ENCODE measurements at regions not wholly inside any gene's neighbourhood (a gene's known extent, or its start where the extent isn't known, plus 50 kb on each side); places are given as distances from the start of the nearest gene placed in this dataset.

- no peak for FAIRE-seq
Observed at GRCh38 chr3:99430348-99431134, 207.9 kb upstream of the COL8A1 start.

DNA sequence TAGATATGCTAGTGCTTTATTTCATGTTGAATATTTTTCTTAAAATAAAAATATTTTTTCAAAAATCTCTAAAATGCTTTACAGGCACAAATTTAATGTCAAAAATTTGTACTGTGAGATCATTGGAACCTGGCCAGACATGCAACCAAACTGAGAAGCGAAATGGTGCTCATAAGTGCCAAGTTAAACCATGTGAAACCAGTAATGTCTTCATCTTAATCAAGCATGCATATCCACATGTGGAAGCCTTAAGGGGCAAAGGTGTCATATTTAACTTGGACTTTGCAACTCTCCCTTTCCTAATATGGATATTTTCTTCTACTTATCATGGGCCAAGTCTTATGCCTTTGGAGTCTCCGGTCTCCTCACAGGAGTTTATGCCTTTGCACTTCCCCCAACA, 208.9 kb upstream of the COL8A1 start:
- no peak for FAIRE-seq

GRCh38 chr3:99425930-99426329, 212.5 kb upstream of the COL8A1 start:
- no peak for FAIRE-seq

DNA sequence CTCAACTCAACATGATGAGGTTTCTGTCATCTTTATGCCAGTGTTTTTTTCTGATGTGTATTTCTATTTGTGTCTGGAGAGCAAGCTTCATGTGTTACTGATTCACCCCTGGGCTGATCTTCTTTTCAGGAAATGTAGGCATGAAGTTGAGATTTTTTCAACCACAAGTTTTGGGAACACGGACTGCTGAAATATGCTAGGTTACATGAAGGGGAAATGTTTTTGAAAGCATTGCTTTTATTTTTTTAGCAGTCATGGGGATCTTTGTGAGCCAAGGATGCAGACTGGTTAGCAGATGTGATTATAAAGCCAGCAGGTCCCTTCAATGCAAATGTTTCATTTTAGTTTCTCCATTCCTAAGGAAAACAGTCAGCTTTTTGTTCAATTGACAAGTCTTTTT, 219.3 kb upstream of the COL8A1 start:
- FAIRE-seq, result no peak

- no peak for FAIRE-seq
Observed at GRCh38 chr3:99418709-99419108, 219.7 kb upstream of the COL8A1 start.

- FAIRE-seq, result no peak
Observed at GRCh38 chr3:99418209-99418635, 220.2 kb upstream of the COL8A1 start.

DNA sequence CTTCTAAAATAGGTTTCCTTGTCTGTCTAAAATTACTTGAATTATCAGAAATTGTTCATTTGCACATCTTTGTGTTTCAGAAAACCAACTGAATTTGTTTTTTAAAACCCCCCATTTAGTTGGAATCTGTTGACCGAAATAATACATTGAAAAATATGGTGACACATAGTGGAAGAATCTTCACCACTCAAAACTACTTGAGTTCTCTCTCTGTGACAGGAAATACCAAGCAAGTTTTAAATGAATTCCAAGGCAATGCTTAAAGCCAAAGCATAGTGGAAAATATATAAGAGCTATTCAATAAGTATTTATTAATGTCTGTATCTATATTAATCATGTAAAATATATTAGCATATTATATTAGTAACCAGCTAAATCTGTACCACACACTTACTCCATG, 224.9 kb upstream of the COL8A1 start:
- no peak for FAIRE-seq

DNA sequence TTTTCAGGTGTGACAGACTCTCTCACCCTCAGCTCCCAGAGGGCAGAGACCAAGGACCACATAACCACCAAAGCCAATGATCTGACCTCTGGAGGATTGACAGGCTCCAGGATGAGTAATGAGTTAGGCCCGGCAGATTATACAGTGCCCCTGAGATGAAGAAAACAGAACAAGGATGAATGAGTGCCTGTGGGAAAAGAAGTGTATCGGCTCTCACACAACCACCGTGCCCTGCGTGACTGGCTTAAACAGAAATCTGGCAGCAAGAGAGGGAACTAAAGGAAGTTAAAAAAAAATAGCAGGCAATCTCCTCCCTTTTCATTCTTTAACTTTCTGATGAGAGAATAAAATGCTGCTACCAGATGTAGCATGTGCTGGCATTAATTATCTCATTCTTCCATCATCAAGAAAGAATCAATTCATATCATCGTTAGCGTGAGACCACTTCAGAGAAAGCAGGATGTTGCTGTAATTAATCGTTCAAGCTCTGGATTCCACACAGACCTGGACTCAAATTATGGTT, 227.5 kb upstream of the COL8A1 start:
- FAIRE-seq, result no peak

- FAIRE-seq, result no peak
Observed at GRCh38 chr3:99409961-99410360, 228.4 kb upstream of the COL8A1 start.

GRCh38 chr3:99407257-99407656, 231.1 kb upstream of the COL8A1 start:
- no peak for FAIRE-seq

DNA sequence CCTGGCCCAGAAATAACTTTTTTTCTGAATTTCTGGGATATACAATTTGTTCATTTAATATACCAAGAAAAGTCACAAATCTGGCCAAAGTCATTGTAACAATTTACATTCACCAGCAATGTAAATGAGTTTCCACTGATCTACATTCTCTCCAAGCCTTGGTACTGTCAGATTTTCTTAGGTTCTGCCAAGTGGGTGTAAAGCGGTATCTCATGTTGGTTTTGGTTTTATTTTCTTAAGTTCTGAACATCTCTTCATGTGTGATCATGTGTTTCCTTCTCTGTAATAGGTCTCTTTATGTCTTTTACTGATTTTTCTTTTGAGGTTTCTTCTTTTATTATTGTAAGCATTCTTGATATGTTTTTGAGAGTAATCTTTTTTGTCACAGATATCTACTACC, 235.6 kb upstream of the COL8A1 start:
- FAIRE-seq, result no peak

- no peak for FAIRE-seq
Observed at GRCh38 chr3:99400352-99400751, 238.0 kb upstream of the COL8A1 start.

GRCh38 chr3:99396651-99397275, 241.6 kb upstream of the COL8A1 start:
- no peak for FAIRE-seq

- FAIRE-seq, result no peak
Observed at GRCh38 chr3:99394831-99395778, 243.3 kb upstream of the COL8A1 start.

- no peak for FAIRE-seq
Observed at GRCh38 chr3:99393961-99394360, 244.4 kb upstream of the COL8A1 start.

DNA sequence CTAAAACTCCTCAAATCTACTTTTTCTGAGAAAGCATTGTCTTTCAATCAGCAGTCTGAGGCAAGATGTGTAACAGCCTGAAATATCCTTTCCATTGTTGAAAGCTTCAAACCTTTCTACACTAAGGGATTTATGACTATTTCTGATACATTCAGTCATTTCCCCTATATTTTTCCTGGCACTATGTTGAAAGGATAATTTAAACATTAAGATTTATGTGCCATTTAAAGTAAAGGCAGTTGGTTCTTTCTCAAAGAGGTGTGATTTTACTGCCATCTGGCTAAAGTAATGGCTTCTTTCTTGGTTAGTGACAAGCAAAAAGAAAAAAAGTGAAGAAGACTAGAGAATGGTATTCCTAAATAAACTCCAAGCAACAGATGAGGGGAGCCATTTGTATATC, 249.6 kb upstream of the COL8A1 start:
- FAIRE-seq, result no peak

DNA sequence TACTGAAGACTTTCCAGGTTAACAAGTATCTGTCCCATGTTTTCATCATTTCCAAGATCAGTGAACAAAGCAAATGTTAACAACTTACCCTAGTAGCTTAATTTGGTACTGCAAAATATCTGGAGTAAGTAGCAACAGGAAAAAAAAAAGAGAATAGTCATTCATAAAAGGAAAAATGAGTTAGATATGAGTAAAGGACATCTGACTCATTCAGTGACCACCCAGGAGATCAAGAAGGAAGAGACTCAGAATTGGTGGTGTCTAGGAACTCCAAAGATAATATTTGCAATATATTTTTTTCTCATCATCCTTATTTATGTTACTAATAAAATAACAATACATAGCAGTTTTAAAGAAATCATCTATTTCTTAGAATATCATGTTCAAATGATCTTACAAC, 253.8 kb upstream of the COL8A1 start:
- no peak for FAIRE-seq

DNA sequence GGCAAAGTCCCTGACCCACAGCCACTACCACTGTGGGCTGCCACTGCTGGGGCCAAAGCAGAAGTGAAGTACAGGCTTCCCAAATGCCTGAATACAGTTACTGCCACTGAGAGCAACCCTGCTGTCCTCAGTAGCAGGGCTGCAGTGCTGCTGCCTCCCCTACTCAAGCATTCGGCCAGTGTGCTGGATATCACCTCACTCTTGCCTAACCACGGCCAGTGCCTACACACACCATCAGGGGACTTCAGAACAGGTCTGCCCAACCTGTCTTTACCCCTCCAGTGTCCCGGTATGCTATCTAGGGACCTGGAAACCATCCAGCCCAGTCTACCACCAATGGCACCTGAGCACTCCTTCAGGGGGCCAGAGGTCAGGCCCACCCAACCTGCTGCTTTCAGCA, 261.5 kb upstream of the COL8A1 start:
- FAIRE-seq, result no peak

- FAIRE-seq, result no peak
Observed at GRCh38 chr3:99373846-99374210, 264.6 kb upstream of the COL8A1 start.

DNA sequence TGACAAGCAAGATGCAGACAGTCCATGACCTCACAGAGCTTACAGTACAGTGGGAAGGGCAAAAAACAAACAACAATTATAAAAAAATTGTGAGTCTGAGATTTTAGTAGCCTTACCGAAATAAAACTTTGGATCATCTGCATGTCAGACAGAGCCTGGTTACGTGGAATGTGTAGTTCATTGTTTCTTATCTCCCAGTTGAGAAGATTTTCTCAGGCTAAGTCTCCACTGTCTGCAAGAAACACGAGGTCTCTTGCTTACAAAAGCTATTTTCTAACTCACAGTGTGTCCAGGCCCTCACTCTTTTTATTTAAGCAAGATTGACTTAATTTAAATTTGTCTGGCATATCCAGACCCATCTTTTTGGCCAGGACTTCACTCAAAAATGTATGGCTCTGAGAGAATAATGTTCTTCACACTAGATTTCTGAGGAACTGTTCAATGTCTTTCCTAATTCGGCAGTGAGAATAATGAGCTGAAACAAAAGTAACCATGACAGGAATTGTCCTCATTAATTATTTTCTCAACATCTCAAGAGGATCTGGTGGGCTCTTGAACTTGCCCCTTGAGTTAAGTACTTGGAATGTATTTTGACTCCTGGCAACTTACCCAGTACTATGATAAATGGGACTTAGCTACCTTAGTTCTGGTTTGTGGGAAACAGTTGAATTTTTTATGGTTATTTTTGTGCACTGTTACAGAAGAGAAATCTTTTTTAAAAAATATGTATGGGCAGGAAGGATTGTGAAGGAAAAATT, 265.1 kb upstream of the COL8A1 start:
- no peak for FAIRE-seq

GRCh38 chr3:99366663-99367429, 271.5 kb upstream of the COL8A1 start:
- no peak for FAIRE-seq

DNA sequence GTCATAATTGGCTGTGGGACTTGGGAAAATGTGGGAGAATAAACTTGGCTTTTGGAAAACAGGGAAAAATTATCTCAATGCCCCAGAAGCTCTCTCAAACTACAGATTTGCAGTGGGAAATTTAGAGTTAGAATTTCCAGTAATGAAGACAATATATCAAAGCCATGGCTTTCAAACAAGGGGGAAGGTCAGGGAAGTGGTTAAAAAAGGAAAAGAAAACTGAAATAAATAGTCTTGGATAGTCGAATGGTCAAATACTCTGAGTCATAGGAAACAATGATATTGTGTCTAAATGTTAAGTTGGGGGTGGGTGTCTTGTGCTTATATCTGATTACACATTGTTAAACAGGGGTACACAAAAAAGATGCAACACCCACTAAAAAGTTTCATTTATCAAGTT, 272.4 kb upstream of the COL8A1 start:
- no peak for FAIRE-seq
